Pulmonary artery endothelial cell (primary cell): ENCODE measurements at regions not wholly inside any gene's neighbourhood (a gene's known extent, or its start where the extent isn't known, plus 50 kb on each side); places are given as distances from the start of the nearest gene placed in this dataset.
"Not testable (repeated sequence)": the region's sequence is repeated elsewhere in the genome, so short reads cannot be mapped to it uniquely, and the experiment has no call there.

Experiments used
- DNase-seq: peaks from one replicate; pipeline ENCODE4 v3.0.0-alpha.2; 2011; ENCODE audit warnings: low read depth, low spot score

GRCh38 chr6:7000825-7001777 is 106.7 kb upstream of the RREB1 start:
- DNase-seq = no peak

- DNase-seq = no peak
Observed at GRCh38 chr6:7003041-7003440, 104.7 kb upstream of the RREB1 start.

DNA sequence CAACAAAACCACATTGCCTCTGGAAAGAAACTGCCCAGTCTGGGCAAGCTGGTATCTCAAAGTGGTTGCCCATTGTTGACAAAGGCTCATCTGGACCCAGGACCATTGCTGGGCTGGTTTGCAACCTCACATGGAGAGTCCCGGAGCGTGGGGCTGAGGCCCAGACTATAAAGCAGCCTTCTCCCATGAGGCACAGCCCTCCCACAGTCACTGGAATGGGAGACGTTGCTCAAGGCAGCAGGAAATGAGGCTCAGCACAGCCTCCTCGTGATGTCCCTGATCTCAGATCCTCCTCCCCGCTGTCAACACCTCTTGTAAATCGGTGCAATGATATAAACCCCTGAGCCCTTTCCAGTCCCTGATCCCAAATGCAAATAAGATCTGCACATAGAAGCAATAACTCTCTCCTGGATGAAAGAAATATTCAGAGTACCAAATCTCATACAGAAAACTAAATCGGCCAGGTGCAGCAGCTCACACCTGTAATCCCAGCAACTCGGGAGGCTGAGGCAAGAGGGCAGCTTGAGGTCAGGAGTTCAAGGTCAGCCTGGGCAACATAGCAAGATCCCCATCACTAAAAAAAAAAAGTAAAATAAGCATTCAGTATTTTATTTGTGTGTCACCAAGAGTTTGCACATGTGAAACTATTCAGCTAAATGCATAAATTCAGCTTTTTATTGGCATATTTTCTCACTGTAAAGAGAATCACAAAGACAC is 103.0 kb upstream of the RREB1 start:
- no peak for DNase-seq

DNA sequence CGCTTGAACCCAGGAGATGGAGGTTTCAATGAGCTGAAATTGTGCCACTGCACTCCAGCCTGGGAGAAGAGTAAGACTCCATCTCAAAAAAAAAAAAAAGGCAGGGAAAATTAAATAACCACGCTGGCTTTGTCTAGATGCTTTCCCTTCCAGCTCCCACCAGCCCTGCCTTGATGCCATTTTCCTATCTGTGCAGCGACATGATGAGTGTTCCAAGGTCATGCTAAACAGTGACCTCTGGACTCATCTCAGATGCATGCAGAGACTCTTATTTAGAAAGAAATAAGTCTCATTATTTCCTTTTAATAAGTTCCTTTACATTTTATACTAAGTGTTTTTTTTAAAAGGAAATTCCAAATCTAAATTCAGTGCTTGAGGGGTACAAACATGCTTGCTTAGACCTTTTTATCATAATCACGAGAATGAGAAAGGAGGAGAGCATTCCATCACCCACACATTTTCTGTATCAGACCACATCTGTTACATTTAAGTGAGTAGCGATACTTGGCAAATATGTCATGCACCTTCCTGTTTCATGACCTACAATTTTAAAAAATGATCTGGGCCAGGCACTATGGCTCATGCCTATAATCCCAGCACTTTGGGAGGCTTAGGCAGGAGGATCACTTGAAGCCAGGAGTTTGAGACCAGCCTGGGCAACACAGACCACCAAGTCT is 101.1 kb upstream of the RREB1 start:
- DNase-seq = no peak

DNA sequence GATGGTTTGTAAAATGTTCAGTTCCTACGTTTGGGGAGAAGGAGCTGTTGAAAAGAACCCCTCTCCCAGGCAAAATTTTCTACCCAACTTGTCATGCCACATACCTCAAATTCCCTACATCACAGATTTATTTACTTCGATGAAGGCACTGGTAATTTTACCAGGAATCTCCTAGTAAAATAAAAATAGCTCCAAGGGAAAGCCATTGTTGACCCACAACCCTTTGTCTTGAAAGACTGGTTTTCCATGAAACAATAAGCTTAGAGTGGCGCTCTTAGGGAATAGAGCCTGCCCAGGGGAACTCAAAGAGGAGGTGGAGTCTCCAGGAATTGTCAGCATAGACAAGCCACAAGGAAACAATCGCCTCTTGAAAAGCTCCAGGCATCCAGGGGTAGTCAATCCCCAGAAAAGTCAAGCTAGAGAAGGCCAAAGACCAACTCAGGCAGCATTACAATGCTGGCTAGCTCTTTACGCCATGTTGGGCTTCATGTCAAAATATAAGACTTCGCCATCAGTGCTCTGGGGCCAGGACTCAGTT is 99.2 kb upstream of the RREB1 start:
- no peak for DNase-seq

DNA sequence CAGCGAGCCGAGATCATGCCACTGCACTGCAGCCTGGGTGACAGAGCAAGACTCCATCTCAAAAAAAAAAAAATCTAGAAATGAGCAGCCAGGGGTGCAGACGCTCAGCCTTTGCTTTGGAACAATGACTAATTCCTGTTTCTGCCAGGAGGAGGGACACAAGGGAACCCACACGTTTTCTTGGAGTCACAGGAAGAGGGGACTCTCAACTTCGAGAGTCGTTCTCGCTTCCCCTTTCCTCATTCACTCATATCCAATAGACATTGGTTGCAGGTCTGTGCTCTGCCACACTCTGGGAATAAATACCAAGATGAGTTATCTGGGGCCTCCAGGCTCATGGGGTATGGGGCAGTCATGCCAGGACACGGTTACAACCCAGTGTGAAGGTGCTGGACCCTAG is 91.5 kb upstream of the RREB1 start:
- DNase-seq = no peak

DNA sequence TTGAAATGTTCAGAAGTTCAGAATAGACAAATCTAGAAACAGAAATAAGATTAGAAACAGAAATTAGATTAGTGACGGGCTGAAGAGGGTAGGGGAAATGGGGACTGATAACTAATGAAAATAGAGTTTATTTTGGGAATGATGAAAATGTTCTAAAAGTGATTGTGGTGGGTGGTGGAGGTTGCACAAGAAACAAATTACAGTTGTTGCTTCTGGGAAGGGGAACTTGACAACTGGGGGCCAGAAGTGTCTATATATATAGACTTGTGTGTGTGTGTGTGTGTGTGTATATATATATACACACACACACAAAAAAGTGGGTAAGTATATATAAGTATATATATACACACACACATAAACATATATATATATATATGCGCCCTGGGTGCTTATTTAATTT is 86.5 kb upstream of the RREB1 start:
- DNase-seq = no peak

DNA sequence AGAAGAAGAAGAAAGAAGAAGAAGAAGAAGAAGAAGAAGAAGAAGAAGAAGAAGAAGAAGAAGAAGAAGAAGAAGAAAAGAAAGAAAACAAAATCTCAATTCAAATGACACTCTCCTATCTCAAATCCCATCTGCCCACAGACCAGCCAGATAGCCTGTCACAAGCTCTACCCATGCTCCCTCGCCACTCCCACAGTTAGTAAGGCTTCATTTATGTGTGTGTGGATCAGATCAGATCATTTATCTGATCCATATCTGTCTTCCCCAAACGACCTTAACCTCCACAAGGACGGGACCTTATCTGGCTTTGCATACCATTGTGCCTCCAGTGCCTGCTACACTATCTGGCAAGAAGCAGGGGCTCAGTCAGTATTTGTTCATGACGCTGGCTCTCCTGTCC is 81.9 kb upstream of the RREB1 start:
- no peak for DNase-seq

DNA sequence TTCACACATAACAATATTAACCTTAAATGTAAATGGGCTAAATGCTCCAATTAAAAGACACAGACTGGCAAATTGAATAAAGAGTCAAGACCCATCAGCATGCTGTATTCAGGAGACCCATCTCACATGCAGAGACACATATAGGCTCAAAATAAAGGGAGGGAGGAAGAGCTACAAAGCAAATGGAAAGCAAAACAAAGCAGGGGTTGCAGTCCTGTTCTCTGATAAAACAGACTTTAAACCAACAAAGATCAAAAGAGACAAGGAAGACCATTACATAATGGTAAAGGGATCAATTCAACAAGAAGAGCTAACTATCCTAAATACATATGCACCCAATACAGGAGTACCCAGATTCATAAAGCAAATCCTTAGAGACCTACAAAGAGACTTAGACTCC is 78.8 kb upstream of the RREB1 start:
- not testable (repeated sequence) for DNase-seq

GRCh38 chr6:7030968-7031367 is 76.8 kb upstream of the RREB1 start:
- not testable (repeated sequence) for DNase-seq

DNA sequence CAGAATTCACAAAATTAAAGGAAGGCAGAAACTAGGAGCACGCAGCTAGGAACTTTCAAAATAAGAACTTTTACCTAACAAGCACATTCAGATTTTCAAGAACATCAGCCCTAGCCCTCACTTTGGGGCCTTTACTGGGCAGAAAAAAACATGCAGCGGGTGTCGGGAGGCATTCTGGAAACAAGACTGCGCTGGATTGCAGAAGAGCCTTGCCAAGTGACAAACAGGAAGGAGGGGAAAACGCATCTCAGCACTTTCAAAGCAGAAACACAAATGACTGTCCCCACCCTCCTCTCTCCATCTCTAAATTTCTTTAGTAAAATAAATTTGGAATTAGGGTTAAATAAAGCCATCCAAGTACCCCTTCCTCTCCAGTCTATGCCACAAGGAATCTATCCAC is 74.6 kb upstream of the RREB1 start:
- no peak for DNase-seq

DNA sequence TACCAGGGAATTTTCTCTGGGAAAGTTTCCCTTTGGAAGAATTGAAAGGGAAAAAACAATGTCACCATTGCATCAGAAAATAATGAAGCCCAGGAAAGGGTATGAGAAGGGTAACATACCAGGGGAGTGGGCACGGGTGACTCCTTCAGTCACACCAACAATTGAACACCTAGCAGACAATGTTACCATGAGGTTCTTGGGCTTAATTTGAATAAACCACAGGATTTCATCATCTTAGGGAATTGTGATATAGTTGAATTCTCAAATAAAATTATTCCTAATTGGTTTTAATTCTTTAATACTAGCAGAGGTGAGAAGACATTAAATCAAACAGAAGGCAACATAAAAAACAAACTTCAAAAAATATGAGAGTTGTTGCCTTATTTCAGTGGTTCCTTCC is 73.7 kb upstream of the RREB1 start:
- no peak for DNase-seq

DNA sequence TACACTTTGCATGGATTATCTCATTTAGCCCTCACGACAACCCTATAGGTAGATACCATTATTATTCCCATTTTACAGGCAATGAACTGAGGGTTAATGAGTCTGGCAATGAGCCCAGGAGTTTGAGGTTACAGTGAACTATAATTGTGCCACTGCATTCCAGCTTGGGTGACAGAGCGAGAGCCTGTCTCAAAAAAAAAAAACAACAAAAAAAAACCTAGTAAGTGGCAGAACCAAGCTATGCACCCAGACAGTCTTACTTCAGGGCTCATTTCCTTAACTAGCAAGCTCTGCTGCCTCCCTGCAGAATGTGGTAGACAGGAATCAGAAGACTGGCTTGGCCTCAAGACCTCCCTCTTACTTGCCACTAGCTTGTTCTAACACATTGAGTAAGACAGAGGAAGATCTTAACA is 71.9 kb upstream of the RREB1 start:
- no peak for DNase-seq

DNA sequence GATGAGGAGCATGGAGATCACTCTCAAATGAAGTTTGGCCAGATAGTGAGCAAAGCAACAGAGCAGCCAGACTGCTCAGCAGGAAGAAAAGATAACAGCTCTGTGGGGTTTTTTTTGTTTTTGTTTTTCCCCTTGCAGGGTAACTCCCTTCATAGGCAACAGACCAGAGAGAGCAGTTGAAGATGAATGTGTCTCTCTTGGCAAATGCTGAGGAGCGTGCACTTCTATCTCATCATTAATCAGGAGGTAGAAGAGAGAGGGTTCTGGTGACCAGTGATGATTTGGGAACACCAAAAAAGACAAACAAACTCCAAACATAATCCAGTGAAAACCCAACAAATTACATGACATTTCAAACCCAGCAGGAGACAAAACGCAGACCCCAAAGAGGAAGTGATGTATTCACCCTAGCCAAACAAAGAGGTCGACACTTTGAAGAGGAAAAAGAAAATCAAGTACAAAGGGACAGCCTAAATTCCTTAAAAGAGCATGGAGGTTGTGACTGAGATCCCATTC is 66.2 kb upstream of the RREB1 start:
- DNase-seq = no peak

DNA sequence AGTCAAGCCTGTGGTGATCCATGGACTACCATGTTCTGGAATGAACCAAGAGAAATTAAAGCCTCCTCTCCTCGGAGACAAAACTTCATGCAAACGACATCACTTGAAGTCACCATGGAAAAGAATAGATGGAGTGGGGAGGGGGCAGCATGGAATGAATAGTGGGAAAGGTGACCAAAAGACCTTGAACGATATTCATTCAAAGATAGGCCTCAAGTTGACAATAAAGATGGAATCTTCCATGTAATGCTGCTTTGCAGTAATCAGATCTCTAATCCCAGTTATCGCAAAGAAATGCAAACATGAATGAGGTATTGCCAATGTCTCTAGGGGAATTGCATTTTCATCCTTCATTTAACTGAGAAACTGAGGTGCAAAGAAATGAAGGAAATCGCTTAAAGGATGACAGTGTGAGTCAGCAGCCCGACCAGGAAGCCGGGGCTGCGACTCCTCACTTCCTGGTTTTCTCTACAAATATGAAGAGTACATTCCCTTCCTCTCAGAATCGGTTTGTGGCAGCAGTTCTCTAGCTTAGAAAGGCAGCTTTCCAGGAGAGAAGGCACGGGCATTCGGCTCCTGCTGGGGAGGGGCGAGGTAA is 65.6 kb upstream of the RREB1 start:
- peak; percentile 59 for DNase-seq

DNA sequence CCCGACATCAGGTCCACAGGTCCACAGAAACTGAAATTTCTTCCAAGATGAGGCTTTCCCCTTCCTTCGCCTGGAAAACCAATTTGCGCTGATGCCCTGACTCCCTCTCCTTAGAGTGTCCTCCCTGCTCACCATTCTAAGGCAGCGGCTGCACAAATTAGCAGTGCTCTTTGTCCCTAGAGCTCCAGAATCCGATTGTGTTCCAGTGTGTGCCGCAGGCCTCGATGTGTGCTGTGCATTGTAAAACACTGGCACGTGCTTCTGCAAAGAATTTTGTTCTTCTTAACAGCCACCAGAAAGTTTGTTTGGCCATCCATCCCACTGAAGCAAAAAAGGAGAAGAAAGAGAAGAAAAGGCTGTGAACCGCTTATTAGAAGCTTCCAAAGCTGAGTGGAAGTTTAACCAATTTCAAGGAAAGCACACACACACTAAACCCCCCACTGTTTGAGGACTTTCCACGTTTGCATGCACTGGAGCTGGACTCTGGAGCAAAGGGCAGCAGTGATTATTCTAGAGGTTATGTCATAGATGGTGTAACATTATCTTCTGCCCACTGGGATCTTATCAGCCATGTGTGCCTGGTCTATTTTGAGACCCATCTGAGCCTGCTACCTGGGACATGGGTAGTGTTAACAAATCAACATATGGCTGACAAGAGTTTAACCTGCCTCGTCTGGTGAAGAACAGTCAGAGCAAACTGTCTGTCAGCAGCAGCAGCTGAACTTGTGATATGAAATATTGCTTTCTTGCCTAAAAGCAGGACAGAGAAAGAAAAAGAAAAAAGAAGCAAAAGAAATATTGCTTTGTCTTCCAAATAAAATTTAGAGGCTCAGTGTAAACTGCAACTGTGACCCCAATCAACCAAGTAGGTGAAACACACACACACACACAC is 64.9 kb upstream of the RREB1 start:
- no peak for DNase-seq

GRCh38 chr6:7045331-7045730 is 62.4 kb upstream of the RREB1 start:
- DNase-seq = no peak

GRCh38 chr6:7045746-7046145 is 62.0 kb upstream of the RREB1 start:
- no peak for DNase-seq

- DNase-seq = no peak
Observed at GRCh38 chr6:7047128-7047527, 60.6 kb upstream of the RREB1 start.

DNA sequence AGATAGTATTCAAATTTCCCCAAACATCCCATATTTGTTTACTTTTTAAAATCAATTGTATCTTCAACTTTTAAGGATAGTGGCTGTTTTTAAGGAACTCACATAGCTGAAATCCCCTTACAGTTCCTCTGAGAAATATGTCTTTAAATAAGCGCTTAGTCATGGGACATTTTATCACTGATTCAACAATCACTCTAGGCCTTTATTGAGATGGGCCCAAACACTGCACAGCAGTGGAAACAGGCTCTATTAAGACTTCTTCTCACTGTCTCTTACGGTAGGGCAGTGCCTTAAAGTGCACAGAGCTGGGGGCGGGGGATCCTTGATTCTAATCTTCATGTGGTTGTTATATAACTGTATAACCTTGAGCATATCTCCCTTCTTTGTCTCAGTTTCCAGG is 59.8 kb upstream of the RREB1 start:
- DNase-seq = no peak
